ENCODE measurements at regions not wholly inside any gene's neighbourhood (a gene's known extent, or its start where the extent isn't known, plus 50 kb on each side); places are given as distances from the start of the nearest gene placed in this dataset.
A peak's percentile ranks its signal among the peaks of the same experiment; 100 is the strongest.

GRCh38 chr10:70954381-70955176, 66.2 kb upstream of the PCBD1 start:
- H3K27ac ChIP-seq (replicated peaks): no peak overlapping the region
- no peak for TF ChIP-seq CTCF (IDR thresholded peaks at IDR 0.05; ENCODE audit: borderline replicate concordance)
- no peak for DNase-seq

GRCh38 chr10:70956029-70956759, 67.8 kb upstream of the PCBD1 start:
- Histone ChIP-seq H3K36me3 (no peaks in the 10 kb centered on the region), H3K9me3 (replicated peaks) (no peaks in the 10 kb centered on the region), H3K27ac (replicated peaks) (no peak overlapping the region), H3K4me3 (no peak overlapping the region), H3K4me1 (no peaks in the 10 kb centered on the region), H3K27me3 (ENCODE audit: low read depth) (no peaks in the 10 kb centered on the region)
- no peak for DNase-seq
- intact Hi-C loops (cut with micrococcal nuclease): no loop called here
- peak; percentile 14 for TF ChIP-seq CTCF (IDR thresholded peaks at IDR 0.05; ENCODE audit: borderline replicate concordance)

More at GRCh38 chr10:70954381-70955176, 66.2 kb upstream of the PCBD1 start:
- Histone ChIP-seq H3K4me3 (no peak overlapping the region), H3K4me1 (no peaks in the 10 kb centered on the region), H3K9me3 (replicated peaks) (no peaks in the 10 kb centered on the region), H3K27me3 (ENCODE audit: low read depth) (no peaks in the 10 kb centered on the region), H3K36me3 (no peaks in the 10 kb centered on the region)
- intact Hi-C loops (cut with micrococcal nuclease): no loop called here

- Histone ChIP-seq H3K27me3 (ENCODE audit: low read depth) (peaks cover 9% of the 10 kb centered on the region), H3K4me1 (no peaks in the 10 kb centered on the region), H3K36me3 (no peaks in the 10 kb centered on the region), H3K9me3 (replicated peaks) (no peaks in the 10 kb centered on the region), H3K4me3 (no peak overlapping the region), H3K27ac (replicated peaks) (no peak overlapping the region)
- intact Hi-C loops (cut with micrococcal nuclease): no loop called here
- TF ChIP-seq CTCF (IDR thresholded peaks at IDR 0.05; ENCODE audit: borderline replicate concordance): no peak
- no peak for DNase-seq
Measured at GRCh38 chr10:70958396-70958795, 70.0 kb upstream of the PCBD1 start.

GRCh38 chr10:70960316-70960715, 72.0 kb upstream of the PCBD1 start:
- Histone ChIP-seq H3K4me3 (no peak overlapping the region), H3K27me3 (ENCODE audit: low read depth) (peaks cover 27% of the 10 kb centered on the region), H3K36me3 (no peaks in the 10 kb centered on the region), H3K4me1 (no peaks in the 10 kb centered on the region), H3K27ac (replicated peaks) (no peak overlapping the region), H3K9me3 (replicated peaks) (no peaks in the 10 kb centered on the region)
- intact Hi-C loops (cut with micrococcal nuclease): no loop called here
- no peak for TF ChIP-seq CTCF (IDR thresholded peaks at IDR 0.05; ENCODE audit: borderline replicate concordance)
- no peak for DNase-seq

- H3K9me3 ChIP-seq (replicated peaks): no peaks in the 10 kb centered on the region
- H3K27ac ChIP-seq (replicated peaks): no peak overlapping the region
- TF ChIP-seq CTCF (IDR thresholded peaks at IDR 0.05; ENCODE audit: borderline replicate concordance): no peak
- H3K27me3 ChIP-seq (ENCODE audit: low read depth): peaks cover 31% of the 10 kb centered on the region
- H3K4me3 ChIP-seq: no peak overlapping the region
- H3K36me3 ChIP-seq: no peaks in the 10 kb centered on the region
- intact Hi-C loops (cut with micrococcal nuclease): no loop called here
- DNase-seq: no peak
- no peaks in the 10 kb centered on the region for H3K4me1 ChIP-seq
Measured at GRCh38 chr10:70960783-70961570, 72.6 kb upstream of the PCBD1 start.
